Mesothelial cell of epicardium (in vitro differentiated cells): ENCODE measurements at regions not wholly inside any gene's neighbourhood (a gene's known extent, or its start where the extent isn't known, plus 50 kb on each side); places are given as distances from the start of the nearest gene placed in this dataset.

Source experiments
- DNase-seq, 2 experiments: peaks; one replicate each; pipeline ENCODE4 v3.0.0; 2021; ENCODE audit warnings: low spot score in 2 of 2; ENCODE audit not compliant: unreplicated experiment in 2 of 2
- H3K27ac Mint-ChIP-seq: 2 replicates; pipeline ENCODE4 v1.8.0; 2021; ENCODE audit warnings: mixed read lengths
- H3K27me3 Mint-ChIP-seq: 2 replicates; pipeline ENCODE4 v1.8.0; 2021; ENCODE audit warnings: low read depth, mixed read lengths
- H3K36me3 Mint-ChIP-seq: 2 replicates; pipeline ENCODE4 v1.8.0; 2021; ENCODE audit warnings: mixed read lengths
- H3K4me1 Mint-ChIP-seq: 2 replicates; pipeline ENCODE4 v1.8.0; 2021; ENCODE audit warnings: mixed read lengths
- H3K4me3 Mint-ChIP-seq: 2 replicates; pipeline ENCODE4 v1.8.0; 2021; ENCODE audit warnings: mild to moderate bottlenecking, moderate library complexity, mixed read lengths
- H3K9me3 Mint-ChIP-seq: 2 replicates; pipeline ENCODE4 v1.8.0; 2021; ENCODE audit warnings: mixed read lengths
- TF ChIP-seq, protein P1 (sequence below): fragments of 200-600 bp; sonication (generic); IDR thresholded peaks from one replicate; pipeline ENCODE4 v1.5.0; 2021; ENCODE audit warnings: antibody characterized with exemption; ENCODE audit not compliant: unreplicated experiment

DNA sequence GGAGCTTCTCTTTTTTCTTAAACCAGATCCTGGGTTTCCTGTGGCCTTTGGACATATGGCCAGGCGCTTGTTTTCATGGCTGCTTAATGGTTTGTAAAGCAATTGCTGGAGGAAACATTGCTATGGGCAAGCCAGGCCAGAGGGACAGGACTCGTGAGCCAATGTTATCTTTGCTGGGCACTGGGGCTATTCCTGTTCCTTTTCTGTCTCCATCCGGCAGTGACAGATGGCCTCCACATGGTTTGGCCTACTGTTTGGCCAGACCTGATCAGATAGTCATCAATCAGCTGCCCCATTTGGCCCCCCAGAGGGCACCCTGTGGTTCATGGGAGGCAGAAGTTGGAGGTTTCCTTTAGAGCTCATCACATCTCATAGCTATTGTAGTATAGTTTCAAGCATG is 326.1 kb upstream of the ROPN1 start:
- H3K36me3 Mint-ChIP-seq = no peaks in the 10 kb centered on the region
- no peaks in the 10 kb centered on the region for H3K9me3 Mint-ChIP-seq
- H3K27ac Mint-ChIP-seq = no peak overlapping the region
- no peak overlapping the region for H3K4me3 Mint-ChIP-seq
- H3K4me1 Mint-ChIP-seq = peaks cover 4% of the 10 kb centered on the region
- TF ChIP-seq, protein P1, sequence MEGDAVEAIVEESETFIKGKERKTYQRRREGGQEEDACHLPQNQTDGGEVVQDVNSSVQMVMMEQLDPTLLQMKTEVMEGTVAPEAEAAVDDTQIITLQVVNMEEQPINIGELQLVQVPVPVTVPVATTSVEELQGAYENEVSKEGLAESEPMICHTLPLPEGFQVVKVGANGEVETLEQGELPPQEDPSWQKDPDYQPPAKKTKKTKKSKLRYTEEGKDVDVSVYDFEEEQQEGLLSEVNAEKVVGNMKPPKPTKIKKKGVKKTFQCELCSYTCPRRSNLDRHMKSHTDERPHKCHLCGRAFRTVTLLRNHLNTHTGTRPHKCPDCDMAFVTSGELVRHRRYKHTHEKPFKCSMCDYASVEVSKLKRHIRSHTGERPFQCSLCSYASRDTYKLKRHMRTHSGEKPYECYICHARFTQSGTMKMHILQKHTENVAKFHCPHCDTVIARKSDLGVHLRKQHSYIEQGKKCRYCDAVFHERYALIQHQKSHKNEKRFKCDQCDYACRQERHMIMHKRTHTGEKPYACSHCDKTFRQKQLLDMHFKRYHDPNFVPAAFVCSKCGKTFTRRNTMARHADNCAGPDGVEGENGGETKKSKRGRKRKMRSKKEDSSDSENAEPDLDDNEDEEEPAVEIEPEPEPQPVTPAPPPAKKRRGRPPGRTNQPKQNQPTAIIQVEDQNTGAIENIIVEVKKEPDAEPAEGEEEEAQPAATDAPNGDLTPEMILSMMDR = no peak
- DNase-seq = no peak
- H3K27me3 Mint-ChIP-seq = no peaks in the 10 kb centered on the region

DNA sequence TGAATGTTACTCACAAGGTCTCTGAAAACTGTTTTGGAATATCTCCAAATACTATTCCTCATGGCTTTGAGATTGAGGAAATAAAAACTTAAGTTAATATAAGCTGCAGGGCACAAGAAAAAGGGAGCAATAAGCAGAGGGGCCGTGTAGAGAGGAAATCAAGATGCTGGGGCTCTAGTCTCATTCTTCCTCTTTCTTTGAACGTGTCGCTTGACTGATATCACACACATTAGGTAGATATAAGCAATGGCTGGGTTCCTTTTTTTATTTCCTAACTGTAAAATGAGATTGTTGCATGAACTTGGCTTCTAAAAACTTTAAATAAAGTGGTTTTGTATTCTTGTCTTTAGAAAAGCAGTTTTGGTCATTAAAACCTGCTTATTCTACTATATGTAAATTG is 326.7 kb upstream of the ROPN1 start:
- no peak overlapping the region for H3K4me3 Mint-ChIP-seq
- H3K36me3 Mint-ChIP-seq = no peaks in the 10 kb centered on the region
- H3K9me3 Mint-ChIP-seq = no peaks in the 10 kb centered on the region
- DNase-seq = no peak
- peaks cover 4% of the 10 kb centered on the region for H3K4me1 Mint-ChIP-seq
- no peak overlapping the region for H3K27ac Mint-ChIP-seq
- no peaks in the 10 kb centered on the region for H3K27me3 Mint-ChIP-seq
- TF ChIP-seq, protein P1 = no peak

DNA sequence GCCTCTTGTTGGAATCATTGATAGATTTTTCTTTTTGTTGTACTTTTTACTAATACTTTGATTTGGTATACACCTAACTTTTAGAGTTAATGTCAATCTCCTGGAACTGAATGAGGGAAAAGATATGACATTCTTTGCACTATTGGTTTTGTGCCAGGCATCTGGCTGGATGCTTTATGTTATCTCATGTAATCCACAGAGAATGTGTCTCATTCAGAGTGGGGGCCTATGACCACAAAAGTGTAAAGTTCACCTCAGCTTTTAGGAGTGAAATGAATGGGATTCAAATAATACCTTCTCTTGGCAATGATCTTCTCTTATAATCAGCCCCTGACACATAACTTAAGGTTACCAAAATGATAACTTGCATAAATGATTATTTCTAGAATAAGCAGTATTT is 329.1 kb upstream of the ROPN1 start:
- TF ChIP-seq, protein P1 = no peak
- no peaks in the 10 kb centered on the region for H3K36me3 Mint-ChIP-seq
- no peaks in the 10 kb centered on the region for H3K9me3 Mint-ChIP-seq
- no peaks in the 10 kb centered on the region for H3K27me3 Mint-ChIP-seq
- H3K27ac Mint-ChIP-seq = no peak overlapping the region
- H3K4me1 Mint-ChIP-seq = peaks cover 4% of the 10 kb centered on the region
- DNase-seq = no peak
- no peak overlapping the region for H3K4me3 Mint-ChIP-seq

DNA sequence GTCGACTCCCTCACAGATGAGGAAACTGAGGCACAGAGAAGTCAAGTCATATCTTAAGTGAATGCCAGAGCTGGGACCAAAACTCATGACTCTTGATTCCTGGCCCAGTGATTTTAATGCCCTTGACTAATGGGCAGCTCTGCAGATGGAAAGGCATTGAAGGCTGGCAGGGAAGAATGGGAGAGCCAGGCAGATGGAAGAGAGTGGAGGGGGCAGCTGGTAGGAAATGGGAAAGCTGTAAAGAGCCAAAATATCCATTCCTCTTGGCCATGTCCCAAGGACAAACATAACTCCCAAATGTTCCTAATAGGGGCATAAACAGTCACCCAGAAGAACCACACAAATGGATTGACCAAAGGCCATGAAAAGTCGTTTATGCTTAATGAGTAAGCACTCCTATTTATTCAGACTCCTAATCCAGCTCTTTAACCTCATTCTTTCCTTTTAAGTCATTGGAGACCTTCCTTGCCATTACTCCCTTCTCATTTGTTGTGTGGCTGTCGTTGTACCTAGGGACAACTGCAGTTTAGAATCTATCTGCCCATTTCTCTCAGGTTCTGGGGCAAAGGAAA is 330.5 kb upstream of the ROPN1 start:
- Mint-ChIP-seq H3K36me3 (no peaks in the 10 kb centered on the region), H3K9me3 (no peaks in the 10 kb centered on the region)

DNA sequence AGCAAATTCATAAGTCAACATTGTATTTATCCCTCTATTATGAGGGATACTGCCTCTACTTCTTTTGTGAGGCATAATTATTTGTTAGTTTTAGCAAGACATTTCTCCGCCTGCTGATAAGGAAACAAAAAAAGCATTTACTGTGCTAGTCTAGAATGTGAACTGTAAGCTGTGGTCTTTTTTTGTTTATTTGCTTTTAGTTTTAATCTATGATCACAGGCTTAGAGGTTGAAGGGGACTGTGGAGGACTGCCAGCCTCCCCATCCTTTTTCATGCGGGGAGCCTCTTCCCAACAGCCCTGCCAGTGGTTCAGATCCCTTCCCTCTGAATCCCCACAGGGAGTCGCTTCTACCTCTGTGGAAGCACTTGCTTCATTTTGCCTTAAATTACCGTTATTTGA is 331.0 kb upstream of the ROPN1 start:
- no peaks in the 10 kb centered on the region for H3K9me3 Mint-ChIP-seq
- no peaks in the 10 kb centered on the region for H3K27me3 Mint-ChIP-seq
- TF ChIP-seq, protein P1 = no peak
- no peak overlapping the region for H3K27ac Mint-ChIP-seq
- no peak for DNase-seq
- H3K4me1 Mint-ChIP-seq = peaks cover 4% of the 10 kb centered on the region
- no peaks in the 10 kb centered on the region for H3K36me3 Mint-ChIP-seq
- H3K4me3 Mint-ChIP-seq = no peak overlapping the region

More for the DNA sequence above, 330.5 kb upstream of the ROPN1 start:
- TF ChIP-seq, protein P1 = no peak
- Mint-ChIP-seq H3K27ac (no peak overlapping the region), H3K4me3 (no peak overlapping the region), H3K27me3 (no peaks in the 10 kb centered on the region), H3K4me1 (peaks cover 4% of the 10 kb centered on the region)
- DNase-seq = no peak

DNA sequence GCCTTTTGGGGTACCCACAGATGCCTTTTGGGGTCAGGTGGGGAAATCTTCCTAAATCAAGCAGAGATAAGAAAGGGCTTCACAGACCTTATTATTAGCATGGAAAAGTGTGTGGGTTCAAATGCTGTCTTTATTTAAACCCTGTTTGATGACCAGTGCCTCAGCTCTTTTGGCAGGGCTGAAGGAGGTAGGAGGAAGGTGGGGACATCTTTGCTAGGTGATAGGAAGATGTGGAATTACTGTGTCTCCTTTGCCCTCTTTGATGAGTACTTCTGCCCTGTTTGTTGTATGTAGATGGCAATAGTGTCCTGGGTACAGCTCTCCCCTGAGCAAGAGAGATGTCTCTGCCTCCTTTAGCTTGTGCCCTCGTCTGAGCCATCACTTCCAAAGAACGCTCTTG is 333.3 kb upstream of the ROPN1 start:
- peaks cover 1% of the 10 kb centered on the region for H3K36me3 Mint-ChIP-seq
- no peaks in the 10 kb centered on the region for H3K27me3 Mint-ChIP-seq
- DNase-seq = no peak
- H3K9me3 Mint-ChIP-seq = no peaks in the 10 kb centered on the region
- TF ChIP-seq, protein P1 = no peak
- H3K27ac Mint-ChIP-seq = no peak overlapping the region
- H3K4me3 Mint-ChIP-seq = no peak overlapping the region
- H3K4me1 Mint-ChIP-seq = peaks cover 4% of the 10 kb centered on the region
